Parathyroid adenoma (tissue), 2 donors: ENCODE measurements at regions not wholly inside any gene's neighbourhood (a gene's known extent, or its start where the extent isn't known, plus 50 kb on each side); places are given as distances from the start of the nearest gene placed in this dataset.

Experiments
- H2AFZ ChIP-seq: fragments of 300-600 bp; sonication (generic); one replicate; pipeline ENCODE4 v1.7.0; 2017; ENCODE audit warnings: antibody characterized with exemption, mild to moderate bottlenecking
- H3K27ac ChIP-seq: fragments of 300-600 bp; sonication (generic); one replicate; pipeline ENCODE4 v1.7.0; 2017
- H3K27me3 ChIP-seq: fragments of 300-600 bp; sonication (generic); one replicate; pipeline ENCODE4 v1.7.0; 2017; ENCODE audit warnings: low read length; ENCODE audit not compliant: control insufficient read depth, insufficient read depth
- H3K36me3 ChIP-seq: fragments of 300-600 bp; sonication (generic); one replicate; pipeline ENCODE4 v1.7.0; 2017; ENCODE audit warnings: low read length; ENCODE audit not compliant: control insufficient read depth, insufficient read depth
- H3K4me1 ChIP-seq: fragments of 300-600 bp; sonication (generic); one replicate; pipeline ENCODE4 v1.7.0; 2017; ENCODE audit warnings: control low read depth
- H3K4me2 ChIP-seq: fragments of 300-600 bp; sonication (generic); one replicate; pipeline ENCODE4 v1.7.0; 2017; ENCODE audit warnings: low read length
- H3K4me3 ChIP-seq: fragments of 300-600 bp; sonication (generic); one replicate; pipeline ENCODE4 v1.7.0; 2017; ENCODE audit warnings: low read depth, low read length
- H3K79me2 ChIP-seq: fragments of 300-600 bp; sonication (generic); one replicate; pipeline ENCODE4 v1.7.0; 2017; ENCODE audit warnings: control low read depth
- H3K9ac ChIP-seq: fragments of 300-600 bp; sonication (generic); one replicate; pipeline ENCODE4 v1.7.0; 2017; ENCODE audit warnings: mild to moderate bottlenecking
- H3K9me3 ChIP-seq: fragments of 300-600 bp; sonication (generic); one replicate; pipeline ENCODE4 v1.7.0; 2017; ENCODE audit warnings: low read length; ENCODE audit not compliant: control insufficient read depth
- CTCF ChIP-seq: fragments of 300-600 bp; sonication (generic); IDR thresholded peaks from one replicate; pipeline ENCODE4 v1.7.0; 2017; ENCODE audit warnings: antibody characterized with exemption, mild to moderate bottlenecking
- donor health status: primary hyperparathyroidism.

GRCh38 chr2:163812926-163813520, 77.2 kb upstream of the FIGN start:
- no peak overlapping the region for H2AFZ ChIP-seq
- no peak overlapping the region for H3K4me3 ChIP-seq
- no peaks in the 10 kb centered on the region for H3K4me1 ChIP-seq
- no peaks in the 10 kb centered on the region for H3K36me3 ChIP-seq
- H3K4me2 ChIP-seq, result no peak overlapping the region
- no peak overlapping the region for H3K27ac ChIP-seq
- TF ChIP-seq CTCF, result no peak
- H3K9ac ChIP-seq, result no peak overlapping the region
- H3K27me3 ChIP-seq, result no peaks in the 10 kb centered on the region
- H3K9me3 ChIP-seq, result no peaks in the 10 kb centered on the region
- no peaks in the 10 kb centered on the region for H3K79me2 ChIP-seq

GRCh38 chr2:163808406-163808805, 72.6 kb upstream of the FIGN start:
- Histone ChIP-seq H3K4me3 (no peak overlapping the region), H3K4me2 (no peak overlapping the region), H3K79me2 (no peaks in the 10 kb centered on the region), H3K27me3 (no peaks in the 10 kb centered on the region), H2AFZ (no peak overlapping the region), H3K27ac (no peak overlapping the region), H3K9ac (no peak overlapping the region), H3K9me3 (no peaks in the 10 kb centered on the region), H3K4me1 (no peaks in the 10 kb centered on the region), H3K36me3 (no peaks in the 10 kb centered on the region)
- TF ChIP-seq CTCF, result no peak

DNA sequence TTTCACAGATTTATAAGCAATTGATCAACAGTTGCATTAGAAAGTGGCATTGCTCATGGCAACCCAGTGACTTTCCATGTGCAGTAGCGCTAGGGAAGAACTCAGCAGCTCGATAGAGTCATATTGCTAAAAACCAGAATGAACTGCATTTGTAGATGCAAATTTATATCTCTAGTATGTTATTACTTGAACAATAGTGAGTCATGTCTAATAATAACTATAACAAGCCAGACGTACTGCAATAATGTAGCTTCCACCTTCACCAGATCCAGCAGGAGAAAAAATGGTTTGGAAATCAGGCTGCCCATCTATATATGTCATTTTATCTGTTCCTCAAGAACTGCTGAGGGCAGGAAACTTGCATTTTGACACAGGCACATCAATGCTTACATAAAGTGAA, 66.5 kb upstream of the FIGN start:
- Histone ChIP-seq H3K4me3 (no peak overlapping the region), H3K4me2 (no peak overlapping the region), H3K9ac (no peak overlapping the region), H3K27me3 (no peaks in the 10 kb centered on the region), H3K27ac (no peak overlapping the region), H3K79me2 (no peaks in the 10 kb centered on the region), H3K36me3 (no peaks in the 10 kb centered on the region), H2AFZ (no peak overlapping the region), H3K9me3 (no peaks in the 10 kb centered on the region), H3K4me1 (no peaks in the 10 kb centered on the region)
- no peak for TF ChIP-seq CTCF

DNA sequence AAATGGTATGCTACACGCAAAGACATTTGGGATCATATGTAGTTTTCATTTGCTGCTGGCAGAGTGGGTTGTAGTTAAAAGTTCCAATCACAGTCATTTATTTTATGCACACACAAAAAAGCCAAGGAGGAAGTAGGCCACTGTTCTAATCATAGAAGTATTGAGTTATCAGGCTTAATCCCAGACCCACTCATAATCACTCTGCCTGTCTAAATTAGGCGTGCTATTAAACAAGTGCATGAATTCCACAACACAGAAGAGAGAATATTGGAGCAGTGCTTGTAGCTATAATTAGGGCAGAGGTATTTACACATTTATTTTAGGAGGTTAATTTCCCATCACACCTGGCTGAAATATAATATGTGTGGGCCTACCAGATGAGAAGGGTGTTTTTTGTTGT, 65.7 kb upstream of the FIGN start:
- H3K79me2 ChIP-seq, result no peaks in the 10 kb centered on the region
- no peaks in the 10 kb centered on the region for H3K9me3 ChIP-seq
- H3K4me3 ChIP-seq, result no peak overlapping the region
- H3K9ac ChIP-seq, result no peak overlapping the region
- H3K4me2 ChIP-seq, result no peak overlapping the region
- H3K36me3 ChIP-seq, result no peaks in the 10 kb centered on the region
- no peaks in the 10 kb centered on the region for H3K27me3 ChIP-seq
- H2AFZ ChIP-seq, result no peak overlapping the region
- H3K4me1 ChIP-seq, result no peaks in the 10 kb centered on the region
- TF ChIP-seq CTCF, result no peak
- H3K27ac ChIP-seq, result no peak overlapping the region

- TF ChIP-seq CTCF, result no peak
- H3K4me2 ChIP-seq, result no peak overlapping the region
- no peaks in the 10 kb centered on the region for H3K36me3 ChIP-seq
- no peak overlapping the region for H3K4me3 ChIP-seq
- no peaks in the 10 kb centered on the region for H3K4me1 ChIP-seq
- no peaks in the 10 kb centered on the region for H3K79me2 ChIP-seq
- no peak overlapping the region for H2AFZ ChIP-seq
- no peaks in the 10 kb centered on the region for H3K27me3 ChIP-seq
- H3K9ac ChIP-seq, result no peak overlapping the region
- no peaks in the 10 kb centered on the region for H3K9me3 ChIP-seq
- H3K27ac ChIP-seq, result no peak overlapping the region
Measured at GRCh38 chr2:163800951-163801381, 65.2 kb upstream of the FIGN start.
